Duodenal mucosa (tissue), 2 donors: ENCODE measurements at regions not wholly inside any gene's neighbourhood (a gene's known extent, or its start where the extent isn't known, plus 50 kb on each side); places are given as distances from the start of the nearest gene placed in this dataset.

Experiments used
- H3K27ac ChIP-seq: one replicate; pipeline ENCODE4 v1.7.0; 2013; ENCODE audit warnings: low read depth, low read length
- H3K27me3 ChIP-seq, 2 donors: one replicate each; pipeline ENCODE4 v1.7.0; 2013; ENCODE audit warnings: low read length in 2 of 2, control low read depth in 1 of 2; ENCODE audit not compliant: insufficient read depth in 2 of 2, control insufficient read depth in 1 of 2
- H3K36me3 ChIP-seq, 2 donors: one replicate each; pipeline ENCODE4 v1.7.0; 2013; ENCODE audit warnings: low read length in 2 of 2, control low read depth in 1 of 2; ENCODE audit not compliant: insufficient read depth in 2 of 2, control insufficient read depth in 1 of 2
- H3K4me1 ChIP-seq, 2 donors: one replicate each; pipeline ENCODE4 v1.7.0; 2013; ENCODE audit warnings: low read length in 2 of 2, control low read depth in 1 of 2; ENCODE audit not compliant: insufficient read depth in 2 of 2, control insufficient read depth in 1 of 2
- H3K4me3 ChIP-seq, 2 donors: one replicate each; pipeline ENCODE4 v1.7.0; 2013; ENCODE audit warnings: low read length in 2 of 2, low read depth in 1 of 2
- H3K9ac ChIP-seq, 2 donors: one replicate each; pipeline ENCODE4 v1.7.0; 2013; ENCODE audit warnings: low read length in 2 of 2, low read depth in 1 of 2
- H3K9me3 ChIP-seq, 2 donors: one replicate each; pipeline ENCODE4 v1.7.0; 2013; ENCODE audit warnings: low read length in 2 of 2, control low read depth in 1 of 2; ENCODE audit not compliant: control insufficient read depth in 1 of 2

GRCh38 chr11:128343870-128344269 lies 243.5 kb downstream of the ETS1 start:
- Histone ChIP-seq H3K36me3 (no peaks in the 10 kb centered on the region), H3K27me3 (no peaks in the 10 kb centered on the region), H3K4me1 (peaks cover 28 to 29% of the 10 kb centered on the region in 2 donors), H3K9me3 (no peaks in the 10 kb centered on the region), H3K27ac (no peak overlapping the region), H3K9ac (no peak overlapping the region), H3K4me3 (no peak overlapping the region)

DNA sequence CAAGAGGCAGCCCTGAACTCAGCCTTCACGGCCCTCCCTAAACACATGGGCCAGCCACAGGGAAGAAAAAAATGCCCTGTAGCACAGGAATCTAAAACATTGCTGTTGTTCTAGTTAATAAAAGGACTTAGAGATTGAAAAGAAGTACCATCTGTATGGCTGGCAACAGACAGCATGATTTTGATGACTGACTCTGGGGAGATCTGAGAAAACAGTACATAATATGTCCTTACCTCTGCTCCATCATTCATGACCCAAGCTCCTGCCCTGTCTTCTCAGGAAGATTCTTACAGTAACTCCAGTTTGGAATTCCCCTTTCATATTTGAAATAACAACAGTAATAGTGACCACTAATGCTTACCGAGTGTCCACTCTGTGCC lies 244.2 kb downstream of the ETS1 start:
- no peak overlapping the region for H3K27ac ChIP-seq
- H3K27me3 ChIP-seq: no peaks in the 10 kb centered on the region
- no peak overlapping the region for H3K4me3 ChIP-seq
- H3K9ac ChIP-seq: no peak overlapping the region
- H3K36me3 ChIP-seq: no peaks in the 10 kb centered on the region
- H3K4me1 ChIP-seq: peaks cover 28 to 29% of the 10 kb centered on the region in 2 donors
- no peaks in the 10 kb centered on the region for H3K9me3 ChIP-seq

GRCh38 chr11:128342511-128343134 lies 244.7 kb downstream of the ETS1 start:
- H3K27me3 ChIP-seq: no peaks in the 10 kb centered on the region
- no peak overlapping the region for H3K27ac ChIP-seq
- no peak overlapping the region for H3K9ac ChIP-seq
- H3K9me3 ChIP-seq: no peaks in the 10 kb centered on the region
- no peaks in the 10 kb centered on the region for H3K36me3 ChIP-seq
- H3K4me3 ChIP-seq: no peak overlapping the region
- H3K4me1 ChIP-seq: peaks cover 28 to 29% of the 10 kb centered on the region in 2 donors

- H3K9ac ChIP-seq: no peak overlapping the region
- H3K27me3 ChIP-seq: no peaks in the 10 kb centered on the region
- H3K9me3 ChIP-seq: no peaks in the 10 kb centered on the region
- H3K4me3 ChIP-seq: no peak overlapping the region
- no peak overlapping the region for H3K27ac ChIP-seq
- peaks cover 26 to 27% of the 10 kb centered on the region in 2 donors for H3K4me1 ChIP-seq
- no peaks in the 10 kb centered on the region for H3K36me3 ChIP-seq
These were observed 245.8 kb downstream of the ETS1 start for GRCh38 chr11:128341280-128342248.

GRCh38 chr11:128339792-128340191 lies 247.6 kb downstream of the ETS1 start:
- H3K9ac ChIP-seq: no peak overlapping the region
- H3K27ac ChIP-seq: no peak overlapping the region
- no peaks in the 10 kb centered on the region for H3K9me3 ChIP-seq
- no peaks in the 10 kb centered on the region for H3K27me3 ChIP-seq
- no peak overlapping the region for H3K4me3 ChIP-seq
- H3K36me3 ChIP-seq: no peaks in the 10 kb centered on the region
- H3K4me1 ChIP-seq: peaks cover 20 to 23% of the 10 kb centered on the region in 2 donors

DNA sequence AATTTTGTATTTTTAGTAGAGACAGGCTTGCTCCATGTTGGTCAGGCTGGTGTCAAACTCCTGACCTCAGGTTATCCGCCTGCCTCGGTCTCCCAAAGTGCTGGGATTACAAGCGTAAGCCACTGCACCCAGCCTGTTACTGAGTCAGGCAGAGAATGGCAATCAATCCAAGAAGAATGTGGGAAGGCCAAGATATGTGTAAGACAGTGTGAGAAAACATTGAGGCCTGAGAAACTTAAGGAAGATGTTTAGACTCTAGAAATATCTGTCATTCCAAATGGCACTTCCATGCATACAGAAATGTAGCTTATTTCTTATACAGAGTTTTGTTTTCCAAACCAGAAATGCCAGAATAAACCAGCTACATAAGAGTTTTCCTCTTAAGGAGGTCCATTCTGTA lies 248.5 kb downstream of the ETS1 start:
- no peaks in the 10 kb centered on the region for H3K9me3 ChIP-seq
- peaks cover 20% of the 10 kb centered on the region in 2 donors for H3K4me1 ChIP-seq
- no peak overlapping the region for H3K9ac ChIP-seq
- H3K27ac ChIP-seq: no peak overlapping the region
- no peaks in the 10 kb centered on the region for H3K36me3 ChIP-seq
- H3K27me3 ChIP-seq: no peaks in the 10 kb centered on the region
- H3K4me3 ChIP-seq: no peak overlapping the region

DNA sequence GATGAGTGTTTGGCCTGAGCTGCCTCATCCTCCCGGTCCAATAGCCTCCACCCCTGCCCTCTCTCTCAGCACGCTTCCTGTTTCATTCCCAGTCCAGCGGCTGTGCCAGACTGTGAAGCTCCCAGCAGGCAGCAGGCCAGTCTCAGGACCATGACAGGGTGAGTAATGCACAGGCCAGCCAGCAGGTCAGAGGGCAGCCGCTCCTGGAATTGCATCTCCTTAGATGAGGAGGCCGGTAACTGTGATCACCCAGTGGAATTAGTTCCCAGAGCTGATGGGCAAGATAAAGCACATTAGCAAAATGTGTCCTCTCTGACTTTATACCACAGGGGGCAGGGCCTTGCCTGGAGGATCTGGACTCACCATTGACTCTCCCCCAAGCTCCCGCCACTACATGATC lies 251.2 kb downstream of the ETS1 start:
- H3K4me1 ChIP-seq: peaks cover under 1% of the 10 kb centered on the region in 2 donors
- no peaks in the 10 kb centered on the region for H3K27me3 ChIP-seq
- H3K4me3 ChIP-seq: no peak overlapping the region
- H3K36me3 ChIP-seq: no peaks in the 10 kb centered on the region
- H3K9ac ChIP-seq: no peak overlapping the region
- H3K9me3 ChIP-seq: no peaks in the 10 kb centered on the region
- H3K27ac ChIP-seq: no peak overlapping the region

DNA sequence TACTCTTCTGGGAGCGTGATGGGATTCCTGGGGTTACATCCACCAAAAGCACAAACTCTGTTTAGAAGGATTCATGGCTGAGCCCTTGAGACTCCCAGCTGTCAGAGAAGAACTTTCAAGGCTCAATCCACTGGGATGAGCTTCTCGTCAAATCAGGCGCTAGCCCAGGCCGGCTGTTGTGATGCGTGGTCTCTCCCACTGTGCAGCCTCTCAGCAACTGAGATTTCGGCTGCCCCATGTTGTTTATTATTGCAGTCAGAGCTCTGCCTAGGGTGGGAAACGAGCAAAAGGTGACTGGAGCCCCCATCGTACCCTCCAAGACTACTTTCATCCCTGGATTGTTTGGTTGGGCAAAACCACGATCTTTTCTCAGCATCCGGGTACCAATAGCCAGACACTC lies 251.6 kb downstream of the ETS1 start:
- Histone ChIP-seq H3K9me3 (no peaks in the 10 kb centered on the region), H3K9ac (no peak overlapping the region), H3K27me3 (no peaks in the 10 kb centered on the region), H3K4me3 (no peak overlapping the region), H3K4me1 (no peaks in the 10 kb centered on the region), H3K36me3 (no peaks in the 10 kb centered on the region), H3K27ac (no peak overlapping the region)

DNA sequence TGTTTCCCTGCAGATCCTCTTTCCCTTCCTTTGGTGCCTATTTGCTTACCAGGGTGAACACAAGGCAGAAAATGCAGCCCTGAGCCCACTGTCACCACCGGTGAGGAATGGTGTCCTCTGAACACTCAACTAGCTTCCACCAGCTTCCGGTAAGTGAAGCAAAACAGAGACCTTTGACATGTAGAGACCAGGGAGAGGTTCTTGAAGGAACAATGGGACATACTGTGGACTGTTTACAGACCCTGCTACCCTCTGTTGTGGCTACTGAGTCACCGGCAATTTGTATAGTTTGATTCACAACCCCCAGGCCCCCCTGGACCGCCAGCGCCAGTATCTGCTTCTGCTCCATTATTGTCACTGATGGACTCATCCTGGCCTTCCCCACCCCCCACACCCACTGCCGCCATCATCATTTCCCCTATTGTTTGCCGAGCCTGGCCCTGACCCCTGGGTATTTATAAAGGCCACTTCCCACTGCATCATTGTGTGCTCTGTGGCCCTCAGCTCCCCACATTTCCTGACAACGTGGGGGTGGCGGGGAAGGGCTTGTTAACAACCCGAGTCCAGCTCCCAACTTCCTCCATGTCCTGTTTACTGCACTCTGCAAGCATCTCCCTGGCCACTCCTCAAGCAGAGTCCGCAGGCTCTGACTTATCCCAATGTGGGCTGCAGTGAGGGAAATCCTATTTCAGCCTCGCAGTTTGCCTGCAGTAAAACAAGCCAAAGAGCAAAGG lies 252.9 kb downstream of the ETS1 start:
- Histone ChIP-seq H3K4me3 (no peak overlapping the region), H3K27ac (no peak overlapping the region), H3K9me3 (no peaks in the 10 kb centered on the region), H3K4me1 (no peaks in the 10 kb centered on the region), H3K27me3 (no peaks in the 10 kb centered on the region), H3K36me3 (no peaks in the 10 kb centered on the region), H3K9ac (no peak overlapping the region)

- no peaks in the 10 kb centered on the region for H3K27me3 ChIP-seq
- H3K9me3 ChIP-seq: no peaks in the 10 kb centered on the region
- no peak overlapping the region for H3K27ac ChIP-seq
- no peak overlapping the region for H3K4me3 ChIP-seq
- no peak overlapping the region for H3K9ac ChIP-seq
- H3K4me1 ChIP-seq: no peaks in the 10 kb centered on the region
- no peaks in the 10 kb centered on the region for H3K36me3 ChIP-seq
These were observed 256.0 kb downstream of the ETS1 start for GRCh38 chr11:128331317-128331716.
